Mesendoderm (in vitro differentiated cells): ENCODE measurements at regions not wholly inside any gene's neighbourhood (a gene's known extent, or its start where the extent isn't known, plus 50 kb on each side); places are given as distances from the start of the nearest gene placed in this dataset. TPM values are rescaled to one million over a fixed set of nuclear protein-coding genes. Genes with fewer than 3 reads are reported as not detected.

Experiments
- DNase-seq: peaks from one replicate; pipeline ENCODE4 v3.0.0; 2013
- H2AK5ac ChIP-seq: 2 replicates; pipeline ENCODE4 v1.6.1; 2013; ENCODE audit warnings: low read length, inconsistent platforms
- H2BK120ac ChIP-seq: 2 replicates; pipeline ENCODE4 v1.6.1; 2013; ENCODE audit warnings: low read depth, mild to moderate bottlenecking, low read length, moderate library complexity, mixed read lengths
- H2BK15ac ChIP-seq: replicated peaks from 2 replicates; pipeline ENCODE4 v1.6.1; 2013; ENCODE audit warnings: low read depth, mild to moderate bottlenecking, moderate library complexity
- H2BK5ac ChIP-seq: 2 replicates; pipeline ENCODE4 v1.6.1; 2013; ENCODE audit warnings: low read length, inconsistent platforms
- H3K18ac ChIP-seq: 2 replicates; pipeline ENCODE4 v1.6.1; 2013; ENCODE audit warnings: mild to moderate bottlenecking, low read length, mixed read lengths
- H3K23ac ChIP-seq: one replicate; pipeline ENCODE4 v1.6.1; 2013; ENCODE audit warnings: low read length
- H3K27ac ChIP-seq: 2 replicates; pipeline ENCODE4 v1.5.1; 2013; ENCODE audit warnings: low read depth, mild to moderate bottlenecking, inconsistent platforms, low read length, moderate library complexity
- H3K27me3 ChIP-seq: 2 replicates; pipeline ENCODE4 v1.6.1; 2013; ENCODE audit warnings: low read length, control low read depth, mild to moderate bottlenecking, inconsistent platforms; ENCODE audit not compliant: insufficient read depth, poor library complexity
- H3K36me3 ChIP-seq: 2 replicates; pipeline ENCODE4 v1.6.1; 2013; ENCODE audit warnings: low read length, inconsistent platforms; ENCODE audit not compliant: control insufficient read depth, insufficient read depth
- H3K4ac ChIP-seq: one replicate; pipeline ENCODE4 v1.6.1; 2013; ENCODE audit warnings: low read depth, mild to moderate bottlenecking, low read length, moderate library complexity
- H3K4me1 ChIP-seq: 2 replicates; pipeline ENCODE4 v1.6.1; 2013; ENCODE audit warnings: low read depth, low read length, inconsistent platforms; ENCODE audit not compliant: control insufficient read depth
- H3K4me2 ChIP-seq: 2 replicates; pipeline ENCODE4 v1.6.1; 2013; ENCODE audit warnings: low read length
- H3K4me3 ChIP-seq: 2 replicates; pipeline ENCODE4 v1.5.1; 2013; ENCODE audit warnings: mild to moderate bottlenecking, low read length
- H3K56ac ChIP-seq: one replicate; pipeline ENCODE4 v1.6.1; 2013; ENCODE audit warnings: low read length
- H3K79me1 ChIP-seq: 2 replicates; pipeline ENCODE4 v1.6.1; 2013; ENCODE audit warnings: low read length, inconsistent platforms
- H3K79me2 ChIP-seq: 2 replicates; pipeline ENCODE4 v1.6.1; 2013; ENCODE audit warnings: mild to moderate bottlenecking, low read length; ENCODE audit not compliant: control insufficient read depth, insufficient read depth
- H3K9ac ChIP-seq: 2 replicates; pipeline ENCODE4 v1.6.1; 2013; ENCODE audit warnings: low read length, inconsistent platforms
- H4K5ac ChIP-seq: one replicate; pipeline ENCODE4 v1.6.1; 2013; ENCODE audit warnings: low read length
- H4K8ac ChIP-seq: one replicate; pipeline ENCODE4 v1.6.1; 2013; ENCODE audit warnings: low read depth, mild to moderate bottlenecking, control low read depth, low read length, moderate library complexity
- WGBS: extraction: QIAGEN DNeasy Blood & Tissue Kit; methylation state at CpG from one replicate; pipeline ENCODE4 v1.1.7; 2013; ENCODE audit warnings: low lambda C conversion rate, missing lambda C conversion rate; ENCODE audit not compliant: insufficient coverage; ENCODE audit errors: extremely low coverage; 5-methylcytosine and 5-hydroxymethylcytosine counted together
- small RNA-seq: library from polyadenylated mRNA; stranded (forward); fragments of <200 nt; extraction: miRNeasy Mini kit (QIAGEN cat#:217004); gene quantifications from one replicate; pipeline ENCODE3, GENCODE V24; 2013; ENCODE audit not compliant: insufficient read depth

DNA sequence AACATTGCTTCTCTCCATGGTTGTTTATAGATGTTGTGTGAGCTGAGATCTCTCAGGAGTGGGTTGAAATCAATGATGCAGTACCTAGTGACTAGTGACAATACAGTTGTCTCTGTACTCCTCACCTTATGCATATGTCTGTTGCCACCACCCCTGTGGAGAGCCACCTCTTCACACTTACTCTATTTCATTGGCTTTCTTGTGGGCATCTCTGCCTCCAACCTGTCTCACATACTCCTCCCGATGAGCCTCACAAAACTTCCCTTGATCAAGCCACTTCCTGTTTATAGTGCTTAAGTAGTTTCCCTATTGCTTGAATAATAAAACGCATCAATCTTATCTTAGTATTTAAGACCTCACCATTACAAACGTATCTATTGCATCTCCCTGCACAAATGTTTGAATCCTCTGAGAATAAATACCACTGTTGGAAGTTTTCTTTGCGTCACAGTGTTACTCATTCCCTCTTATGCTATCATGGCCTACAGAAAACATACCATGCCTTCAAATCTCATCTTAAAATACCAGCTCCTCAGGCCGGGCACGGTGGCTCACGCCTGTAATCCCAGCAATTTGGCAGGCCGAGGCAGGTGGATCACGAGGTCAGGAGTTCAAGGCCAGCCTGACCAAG, 54.7 kb upstream of the GREM2 start:
- Histone ChIP-seq H3K4me1 (no peaks in the 10 kb centered on the region), H3K4ac (no peak overlapping the region), H3K4me3 (no peak overlapping the region), H2BK5ac (no peak overlapping the region), H2AK5ac (no peak overlapping the region), H3K56ac (no peak overlapping the region), H3K27me3 (no peaks in the 10 kb centered on the region), H2BK15ac (no peak overlapping the region), H3K79me2 (no peaks in the 10 kb centered on the region), H3K18ac (no peak overlapping the region), H4K5ac (no peak overlapping the region), H3K4me2 (no peak overlapping the region), H3K27ac (no peak overlapping the region), H3K9ac (no peak overlapping the region), H3K79me1 (no peaks in the 10 kb centered on the region), H3K23ac (no peak overlapping the region), H3K36me3 (no peaks in the 10 kb centered on the region), H2BK120ac (no peak overlapping the region), H4K8ac (no peak overlapping the region)
- no peak for DNase-seq
- no CpG with 5 or more reads among the region's 9 CpGs for WGBS

DNA sequence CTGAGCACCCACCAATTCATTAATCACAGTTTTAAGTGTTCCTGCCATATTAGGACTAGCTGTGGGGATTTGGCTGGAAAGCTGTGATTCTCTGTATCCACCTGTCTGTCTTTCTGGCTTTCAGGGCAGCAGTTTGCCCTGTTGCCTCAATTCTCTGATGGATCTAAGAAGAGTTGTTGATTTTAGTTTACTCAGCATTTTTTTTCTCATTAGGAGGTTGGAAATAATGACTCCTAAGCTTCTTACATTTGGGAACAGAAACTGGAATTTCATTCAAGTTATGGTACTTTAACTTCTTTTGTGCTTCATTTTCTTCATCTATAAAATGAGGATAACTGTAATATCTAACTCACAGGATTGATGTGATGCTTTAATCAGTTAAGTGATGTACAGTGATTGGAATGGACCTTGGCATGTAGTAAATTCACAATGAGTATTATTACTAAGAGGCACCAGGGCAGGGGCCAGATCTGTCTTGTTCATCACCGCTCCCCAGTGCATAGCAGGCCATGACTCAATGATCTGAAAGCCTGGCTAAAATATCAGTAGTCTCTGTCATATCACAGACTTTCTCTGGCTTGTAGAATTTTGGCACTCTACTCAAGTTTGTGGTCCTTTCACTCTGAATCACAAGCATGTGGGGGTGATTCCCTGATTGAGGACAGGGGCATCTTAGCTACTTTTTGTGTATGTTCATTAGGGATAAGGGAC, 51.4 kb upstream of the GREM2 start:
- Histone ChIP-seq H4K8ac (no peak overlapping the region), H2BK5ac (no peak overlapping the region), H3K23ac (no peak overlapping the region), H3K79me2 (no peaks in the 10 kb centered on the region), H3K27me3 (no peaks in the 10 kb centered on the region), H2BK120ac (no peak overlapping the region), H3K36me3 (no peaks in the 10 kb centered on the region), H3K79me1 (no peaks in the 10 kb centered on the region), H3K27ac (no peak overlapping the region), H3K4me3 (no peak overlapping the region), H3K4ac (no peak overlapping the region), H3K4me2 (no peak overlapping the region), H3K9ac (no peak overlapping the region), H3K18ac (no peak overlapping the region), H2AK5ac (no peak overlapping the region), H3K56ac (no peak overlapping the region), H3K4me1 (no peaks in the 10 kb centered on the region), H2BK15ac (no peak overlapping the region), H4K5ac (no peak overlapping the region)
- DNase-seq = no peak
- WGBS = no CpG with 5 or more reads among the region's 1 CpG

Small RNA genes lying in the stretch of these regions (small RNA-seq; reads per million reads assigned to genes)
- gene RF00019 = not detected
